Middle frontal gyrus (tissue), 1 donor: ENCODE measurements at regions not wholly inside any gene's neighbourhood (a gene's known extent, or its start where the extent isn't known, plus 50 kb on each side); places are given as distances from the start of the nearest gene placed in this dataset.

Experiments used
- DNase-seq: peaks from one replicate; pipeline ENCODE4 v3.0.0-alpha.2; 2015; ENCODE audit warnings: low spot score; ENCODE audit errors: extremely low spot score

DNA sequence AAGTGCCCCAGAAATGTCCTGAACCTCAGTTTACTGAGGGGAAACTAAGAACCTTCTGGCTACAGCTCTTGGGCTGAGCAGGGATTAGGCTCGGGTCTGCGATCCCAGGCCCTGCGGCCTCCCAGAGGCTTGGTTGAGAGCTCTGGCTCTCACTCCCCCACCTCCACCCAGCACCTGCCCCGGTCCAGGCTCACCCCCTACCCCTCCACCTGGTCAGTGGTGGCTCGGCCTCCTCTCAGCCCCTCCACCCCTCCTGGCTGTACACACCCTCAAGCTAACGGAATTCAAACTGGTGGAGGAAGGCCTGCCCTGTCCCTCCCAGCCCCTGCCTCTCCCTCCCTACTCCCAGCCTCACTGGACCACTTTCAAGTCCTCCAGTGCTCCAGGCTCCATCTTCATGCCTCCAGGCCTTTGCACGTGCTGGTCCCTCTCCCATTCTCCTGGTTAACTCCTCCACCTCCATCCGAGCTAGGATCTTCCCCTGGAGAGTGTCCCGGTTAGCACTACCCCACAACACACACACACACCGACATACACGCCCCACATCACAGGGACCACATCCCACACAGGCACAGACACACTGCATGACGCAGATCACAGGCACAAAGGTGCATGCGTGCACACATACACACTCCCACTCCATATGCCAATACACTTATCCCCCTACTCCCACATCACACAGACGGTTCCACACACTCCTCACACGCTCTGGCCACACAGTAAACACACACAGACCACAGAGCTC, 130.9 kb downstream of the C9orf50 start:
- no peak for DNase-seq

DNA sequence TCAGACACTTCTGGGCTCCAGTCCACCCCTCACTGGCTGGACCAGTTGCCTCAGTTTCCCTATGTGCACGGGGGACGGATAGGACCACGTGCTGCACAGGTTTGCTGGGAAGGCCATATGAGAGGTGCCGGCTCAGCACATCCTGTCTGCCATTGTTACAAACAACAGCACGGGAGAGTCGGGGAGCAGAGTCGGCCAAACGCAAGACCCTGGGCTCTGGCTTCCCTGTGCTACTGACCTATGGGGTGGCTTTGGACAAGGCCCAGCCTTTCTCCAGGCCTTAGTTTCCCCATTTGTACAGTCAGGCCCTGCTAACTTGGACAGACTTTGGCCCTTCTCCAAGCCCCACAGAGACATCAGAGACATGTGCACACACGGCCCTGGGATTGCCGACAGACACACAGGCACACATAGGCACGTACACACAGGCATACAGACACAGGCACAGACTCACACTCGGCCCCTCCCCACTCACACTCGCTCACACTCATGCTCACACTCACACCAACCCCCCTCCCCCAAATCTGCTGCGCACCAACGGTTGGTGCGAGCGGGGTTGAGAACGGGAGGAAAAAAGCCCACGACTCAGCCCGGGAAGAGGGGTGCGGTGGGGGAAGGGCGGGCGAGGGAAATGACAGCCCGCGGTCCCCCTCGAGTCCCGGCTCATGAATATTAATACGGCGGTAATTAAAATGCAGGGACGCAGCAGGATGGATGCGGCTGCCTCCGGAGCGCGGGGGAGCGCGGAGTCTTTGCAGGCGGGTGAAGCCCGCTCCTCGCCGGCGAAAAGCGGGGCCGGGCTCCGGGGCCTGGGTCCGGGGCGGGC, 133.0 kb downstream of the C9orf50 start:
- DNase-seq: peak; percentile 29

DNA sequence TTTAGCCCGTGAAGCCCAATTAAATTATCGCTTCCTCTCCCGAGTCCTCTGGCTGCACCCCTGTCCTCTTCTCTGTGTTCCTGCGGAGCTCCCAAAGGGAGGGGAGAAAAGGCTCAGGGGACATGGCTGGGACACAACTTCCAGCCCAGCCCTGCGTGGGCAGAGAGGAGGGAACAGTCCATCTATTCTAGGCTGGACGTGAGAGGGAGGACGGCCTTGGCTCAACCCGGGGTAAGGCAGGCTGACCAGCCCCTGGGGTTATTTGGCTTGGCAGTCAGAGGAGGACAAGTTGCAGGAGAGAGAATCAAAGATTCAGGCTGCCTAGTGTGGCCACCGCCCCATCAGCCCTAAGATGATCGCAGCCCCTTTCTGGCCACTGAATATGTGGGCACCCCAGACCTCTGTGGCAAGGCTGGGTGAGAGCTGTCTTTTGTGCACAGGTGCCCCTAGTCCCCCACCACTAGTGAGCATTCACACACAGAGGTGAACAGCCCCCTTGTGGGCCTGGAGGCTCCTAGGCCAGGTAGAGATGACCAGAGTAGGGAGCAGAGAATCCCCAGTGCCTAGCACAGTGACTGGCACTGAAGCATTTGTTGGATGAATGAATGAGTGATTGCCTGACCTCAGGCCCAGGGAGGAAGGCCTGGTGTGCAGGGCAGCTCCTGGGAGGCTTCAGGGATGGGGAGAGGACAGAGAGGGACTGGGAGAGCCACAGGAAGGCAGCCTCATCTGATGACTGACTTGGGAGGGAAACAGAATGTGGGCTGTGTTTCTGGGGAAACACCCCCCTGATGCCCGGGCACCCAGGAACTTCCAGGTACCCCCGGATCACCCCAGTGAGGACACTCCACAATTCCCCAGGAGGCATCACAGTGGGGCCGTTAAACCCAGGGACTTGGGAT, 133.9 kb downstream of the C9orf50 start:
- no peak for DNase-seq

DNA sequence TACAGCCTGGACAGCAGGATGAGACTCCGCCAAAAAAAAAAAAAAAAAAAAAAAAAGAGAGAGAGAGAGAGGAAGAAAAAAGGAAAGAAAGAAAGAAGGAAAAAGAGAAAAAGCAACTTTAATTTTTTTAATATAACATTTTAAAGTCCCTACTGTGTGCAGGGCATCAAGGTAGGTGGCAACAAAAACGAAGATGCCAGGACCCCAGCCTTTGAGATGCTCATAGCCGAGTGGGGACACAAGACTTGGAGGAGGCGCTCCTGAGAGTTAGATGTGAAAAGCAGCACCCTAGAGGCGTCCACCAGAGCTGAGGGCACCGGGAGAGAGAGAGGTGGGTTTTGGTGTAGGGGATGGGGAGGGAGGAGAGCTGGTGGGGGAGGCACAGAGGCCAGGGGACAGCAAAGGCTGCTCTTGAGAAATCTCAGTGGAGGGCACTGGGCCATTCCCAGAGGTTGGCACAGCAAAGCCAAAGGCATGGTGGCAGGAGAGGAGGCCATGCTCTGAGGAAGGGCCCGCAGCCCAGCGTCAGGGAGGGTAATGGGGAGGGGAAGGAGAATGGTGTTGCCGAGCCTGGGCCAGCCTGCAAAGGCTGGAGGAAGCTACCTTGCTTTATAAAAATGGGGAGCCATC, 135.6 kb downstream of the C9orf50 start:
- no peak for DNase-seq

DNA sequence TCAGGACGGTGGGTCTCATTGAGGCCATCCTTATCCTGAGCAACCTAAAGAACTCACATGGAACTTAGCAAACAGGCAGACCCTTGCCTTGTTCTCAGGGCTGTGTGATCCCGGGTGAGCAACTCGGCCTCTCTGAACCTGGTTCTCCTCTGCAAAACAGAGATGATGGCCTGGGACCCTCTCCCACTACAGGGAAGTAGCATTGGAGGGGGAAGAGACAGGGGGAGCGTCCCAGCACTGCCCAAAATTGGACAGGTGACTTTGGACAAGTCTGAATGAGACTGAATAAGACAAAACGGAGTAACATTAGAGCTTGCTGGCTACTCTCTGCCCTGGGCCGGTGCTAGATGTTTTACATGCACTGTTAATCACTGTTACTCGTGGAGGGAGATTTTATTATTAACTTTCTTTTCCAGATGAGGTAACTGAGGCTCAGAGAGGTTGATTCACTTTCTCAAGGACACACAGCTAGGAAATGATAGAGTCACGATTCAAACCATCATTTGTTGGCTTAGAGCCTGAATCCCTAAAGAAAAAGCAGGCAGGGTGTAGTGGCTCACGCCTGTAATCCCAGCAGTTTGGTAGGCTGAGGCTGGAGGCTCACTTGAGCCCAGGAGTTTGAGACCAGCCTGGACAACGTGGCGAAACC, 136.4 kb downstream of the C9orf50 start:
- DNase-seq: no peak

DNA sequence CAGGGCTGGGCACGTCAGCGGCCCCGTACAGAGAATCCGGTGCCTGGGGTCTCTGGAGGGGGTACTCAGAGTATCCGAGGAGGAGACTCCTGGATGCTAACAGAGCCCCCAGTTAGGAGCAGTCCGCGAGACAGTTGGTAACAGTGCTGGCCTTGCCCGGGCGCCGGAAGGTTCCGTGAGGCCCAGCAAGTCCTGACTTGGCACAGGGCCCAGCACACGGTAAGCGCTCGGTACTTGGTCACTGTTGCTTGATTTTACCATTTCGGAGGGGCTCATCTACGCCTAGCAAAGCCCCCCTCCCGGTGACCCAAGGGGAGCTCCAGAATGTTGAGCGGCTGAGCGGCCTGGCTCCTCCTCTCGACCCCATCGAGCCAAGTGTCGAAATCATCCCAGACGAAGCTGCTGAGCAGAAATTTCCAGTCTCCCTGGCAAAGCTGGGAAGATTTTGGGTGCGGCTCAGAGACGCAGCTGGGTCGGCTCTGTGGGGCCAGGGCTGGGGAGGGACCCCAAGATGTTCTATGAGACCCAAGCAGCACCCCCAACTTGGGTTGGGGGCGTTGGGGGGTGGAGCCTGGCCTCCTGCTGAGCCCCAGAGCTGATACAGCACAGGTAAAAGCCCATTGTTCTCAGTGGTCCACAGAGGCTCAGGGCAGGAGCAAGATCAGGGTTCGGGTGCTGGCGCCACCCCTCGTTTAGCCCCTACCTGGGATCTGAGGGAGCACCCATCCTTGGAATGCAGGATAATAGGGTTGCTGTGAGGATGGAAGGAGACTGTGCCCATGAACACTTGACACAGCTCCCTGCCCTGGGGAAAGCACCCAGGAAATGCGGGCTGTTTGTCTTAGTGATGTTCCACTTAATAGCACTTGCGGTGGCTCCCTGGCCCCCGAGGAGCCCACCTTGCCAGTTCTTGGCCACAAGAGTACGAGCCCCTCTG, 137.2 kb downstream of the C9orf50 start:
- peak; percentile 8 for DNase-seq

DNA sequence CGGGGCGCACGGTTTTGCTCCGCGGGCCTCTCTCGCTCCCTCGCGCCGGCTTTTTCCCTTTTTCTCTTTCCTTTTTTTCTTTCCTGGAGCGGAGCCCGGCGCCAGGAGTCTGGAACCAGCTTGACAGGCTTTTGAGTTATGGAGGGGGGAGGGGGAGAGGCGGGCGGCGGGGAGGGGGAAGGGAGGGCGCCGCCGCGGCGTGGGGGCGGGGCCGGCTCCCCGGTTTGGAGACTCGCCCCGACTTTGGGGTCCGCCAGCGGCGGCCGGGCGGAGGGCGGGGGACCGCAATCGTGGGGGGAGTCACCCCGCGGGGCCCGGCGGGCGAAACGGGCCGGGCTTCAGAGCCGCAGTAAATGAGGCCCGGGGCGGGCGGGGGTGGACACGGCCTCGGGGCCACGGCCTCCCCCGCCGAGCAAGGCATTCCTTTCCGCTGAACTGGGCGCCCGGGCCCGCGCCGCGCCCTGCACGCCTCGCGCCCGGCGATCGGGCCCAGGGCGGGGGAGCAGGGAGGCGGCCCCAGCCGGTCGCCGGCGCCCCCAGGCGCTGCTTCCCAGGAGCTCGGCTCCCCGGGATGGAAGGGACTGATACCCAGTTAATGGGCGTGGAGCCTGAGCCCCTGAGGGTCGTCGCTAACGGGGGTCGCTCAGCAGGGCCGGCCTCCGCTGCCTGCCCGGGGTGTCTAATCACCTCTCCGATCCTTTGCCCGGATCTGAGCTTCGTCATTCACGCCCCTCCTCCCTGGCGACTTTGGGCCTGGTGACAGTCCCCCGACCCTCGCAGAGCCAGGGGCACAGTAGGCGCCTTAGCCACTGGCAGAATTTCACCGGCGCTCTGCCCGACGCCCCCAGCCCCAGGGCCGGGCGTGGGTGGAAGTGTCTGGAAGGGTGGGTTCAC, 138.1 kb downstream of the C9orf50 start:
- DNase-seq: peak; percentile 44

DNA sequence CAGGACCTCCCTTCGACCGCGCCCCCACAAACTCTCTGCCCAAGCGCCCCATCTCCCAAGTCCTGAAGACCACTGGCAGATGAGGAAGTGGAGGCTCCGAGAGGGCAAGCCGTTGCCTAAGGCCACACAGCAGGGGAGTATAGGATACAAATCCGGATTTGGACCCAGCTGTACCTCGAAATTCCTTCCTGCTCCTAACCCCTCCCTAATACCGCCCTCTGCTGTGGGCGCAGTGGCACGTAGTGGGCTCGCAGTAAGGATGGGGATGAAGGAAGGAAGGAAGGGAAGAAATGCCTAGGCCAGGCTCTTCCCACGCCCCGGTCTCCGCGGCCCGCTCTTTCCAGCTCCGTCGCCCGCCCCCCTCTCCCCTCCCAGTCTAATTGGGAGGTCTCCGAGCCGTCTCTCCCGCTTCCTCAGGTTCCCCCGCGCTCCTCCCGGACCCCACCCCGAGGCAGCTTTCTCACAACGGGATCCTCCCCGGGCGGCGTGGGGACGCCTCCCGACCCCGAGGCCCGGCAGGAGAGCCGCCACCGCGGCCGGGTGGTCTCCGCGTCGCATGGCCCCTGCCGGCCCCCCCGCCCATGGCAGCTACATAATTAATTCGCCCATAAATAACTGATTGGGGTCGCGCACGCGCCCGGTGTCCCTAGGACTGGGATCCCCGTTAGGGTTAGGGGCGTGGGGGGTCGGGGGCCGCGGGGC, 138.9 kb downstream of the C9orf50 start:
- no peak for DNase-seq

DNA sequence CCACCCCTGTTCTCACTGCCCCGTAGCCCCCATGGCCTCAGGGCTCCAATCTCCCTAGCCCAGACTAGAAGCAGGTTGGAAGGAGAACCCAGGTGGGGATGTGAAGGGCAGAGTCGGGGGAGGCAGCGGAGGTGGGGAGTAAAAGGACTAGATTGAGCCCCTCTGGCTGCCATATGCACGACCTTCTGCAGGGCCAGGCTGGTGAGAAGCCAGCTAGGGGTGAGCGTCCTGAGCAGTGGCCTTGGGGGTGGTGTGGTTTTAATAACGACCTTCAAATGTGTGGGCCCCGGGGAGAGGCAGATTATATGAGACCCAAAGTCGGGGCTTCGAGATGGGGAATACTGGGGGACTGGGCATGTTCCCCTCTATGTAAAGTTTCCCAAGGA, 139.5 kb downstream of the C9orf50 start:
- DNase-seq: no peak

DNA sequence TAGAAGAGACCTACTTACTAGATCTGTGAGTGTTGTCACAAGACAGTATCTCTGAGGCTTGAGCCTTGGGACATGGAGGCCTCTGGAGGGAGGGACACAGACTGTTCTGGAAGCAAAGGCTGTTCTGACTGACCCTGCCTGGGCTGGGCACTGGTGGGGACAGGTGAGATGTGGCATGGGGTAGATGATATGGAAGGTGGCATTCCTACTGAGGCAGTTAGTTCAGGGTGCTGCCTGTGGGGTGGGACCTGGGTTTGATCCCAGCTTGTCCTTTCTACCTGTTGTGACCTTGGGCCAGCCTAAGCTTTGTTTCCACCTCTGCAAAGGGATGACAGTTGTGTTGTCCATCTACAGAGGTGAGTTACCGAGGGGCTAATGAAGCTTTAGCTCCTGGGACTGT, 140.2 kb downstream of the C9orf50 start:
- no peak for DNase-seq

DNA sequence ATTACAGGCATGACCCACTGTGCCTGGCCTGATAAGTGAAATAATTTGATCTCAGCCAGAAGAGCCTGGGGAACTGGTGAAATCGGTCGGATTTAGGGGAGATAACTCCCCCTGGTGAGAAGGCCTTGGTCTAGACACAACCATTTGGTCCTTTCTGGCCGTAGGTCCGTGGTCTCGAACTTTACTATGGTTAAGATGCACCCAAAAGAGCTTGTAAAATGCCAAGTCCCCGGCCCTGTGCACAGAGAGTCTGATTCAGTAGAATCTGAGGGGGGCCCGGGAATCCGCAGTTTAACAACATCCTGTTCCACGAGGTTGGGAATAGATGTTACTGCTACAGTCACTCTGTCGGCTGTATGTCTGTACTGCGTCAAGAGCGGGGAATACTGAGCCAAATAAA, 140.7 kb downstream of the C9orf50 start:
- DNase-seq: no peak

DNA sequence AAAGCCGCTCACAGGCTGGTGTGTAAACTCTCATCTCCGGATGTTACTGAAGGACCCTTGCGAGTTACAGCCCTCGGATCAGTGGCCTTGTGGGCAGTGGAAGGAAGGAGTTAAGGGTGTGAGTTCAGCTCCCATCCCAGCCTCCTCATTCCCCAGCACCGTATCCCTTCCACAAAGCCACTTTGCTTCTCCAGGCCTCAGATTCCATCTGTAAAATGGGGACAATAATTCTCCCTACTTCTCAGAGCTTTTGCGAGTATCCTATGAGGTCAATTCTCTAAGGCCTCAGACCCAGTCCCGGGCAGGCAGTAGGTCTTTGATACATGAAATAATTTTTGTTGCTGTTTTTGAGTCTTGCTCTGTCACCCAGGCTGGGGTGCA, 141.3 kb downstream of the C9orf50 start:
- DNase-seq: no peak

DNA sequence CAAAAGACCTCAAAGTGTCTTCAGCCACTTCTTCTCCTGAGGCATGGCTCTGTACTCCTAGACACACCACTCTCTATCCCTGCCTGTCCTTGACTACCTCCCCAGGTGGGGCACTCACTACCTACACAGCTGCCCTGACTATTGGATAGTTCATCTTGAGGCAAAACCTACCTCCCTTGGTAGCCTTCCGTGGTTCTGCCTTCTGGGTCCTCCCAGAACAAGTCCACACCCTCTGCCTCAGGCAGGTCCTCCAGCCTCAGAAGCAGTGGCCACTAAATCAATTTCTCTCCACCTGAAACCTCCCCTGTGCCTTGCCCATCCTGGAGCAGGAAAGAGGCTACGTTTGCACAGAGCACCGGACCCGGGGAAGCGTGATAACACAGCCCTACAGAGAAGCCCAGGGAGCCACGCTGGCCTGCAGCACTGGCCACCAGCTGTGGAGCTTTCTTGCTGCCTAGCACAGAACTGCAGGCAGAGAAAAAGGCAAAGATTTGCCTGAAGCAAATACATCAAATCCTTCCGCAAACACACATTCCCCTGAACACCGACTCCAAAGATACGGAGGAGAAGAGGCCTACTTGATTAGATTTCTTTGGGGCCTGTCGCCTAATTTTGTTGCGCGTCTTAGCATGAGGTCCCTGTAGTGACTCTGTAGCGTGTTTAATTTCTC, 141.8 kb downstream of the C9orf50 start:
- DNase-seq: no peak

DNA sequence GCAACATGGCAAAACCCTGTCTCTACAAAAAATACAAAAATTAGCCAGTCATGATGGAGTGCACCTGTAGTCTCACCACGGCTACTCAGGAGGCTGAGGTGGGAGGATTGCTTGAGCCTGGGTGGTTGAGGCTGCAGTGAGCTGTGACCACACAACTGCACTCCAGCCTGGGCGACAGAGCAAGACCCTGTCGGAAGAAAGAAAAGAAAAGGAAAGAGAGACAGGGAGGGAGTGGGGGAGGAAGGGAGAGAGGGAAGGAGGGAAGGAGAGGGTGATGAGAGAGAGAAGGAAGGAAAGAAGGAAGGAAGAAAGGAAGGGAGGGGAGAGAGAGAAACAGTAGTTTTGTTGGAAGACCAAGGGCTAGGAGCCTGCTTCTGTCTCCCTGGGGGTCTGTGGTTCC, 142.4 kb downstream of the C9orf50 start:
- no peak for DNase-seq

DNA sequence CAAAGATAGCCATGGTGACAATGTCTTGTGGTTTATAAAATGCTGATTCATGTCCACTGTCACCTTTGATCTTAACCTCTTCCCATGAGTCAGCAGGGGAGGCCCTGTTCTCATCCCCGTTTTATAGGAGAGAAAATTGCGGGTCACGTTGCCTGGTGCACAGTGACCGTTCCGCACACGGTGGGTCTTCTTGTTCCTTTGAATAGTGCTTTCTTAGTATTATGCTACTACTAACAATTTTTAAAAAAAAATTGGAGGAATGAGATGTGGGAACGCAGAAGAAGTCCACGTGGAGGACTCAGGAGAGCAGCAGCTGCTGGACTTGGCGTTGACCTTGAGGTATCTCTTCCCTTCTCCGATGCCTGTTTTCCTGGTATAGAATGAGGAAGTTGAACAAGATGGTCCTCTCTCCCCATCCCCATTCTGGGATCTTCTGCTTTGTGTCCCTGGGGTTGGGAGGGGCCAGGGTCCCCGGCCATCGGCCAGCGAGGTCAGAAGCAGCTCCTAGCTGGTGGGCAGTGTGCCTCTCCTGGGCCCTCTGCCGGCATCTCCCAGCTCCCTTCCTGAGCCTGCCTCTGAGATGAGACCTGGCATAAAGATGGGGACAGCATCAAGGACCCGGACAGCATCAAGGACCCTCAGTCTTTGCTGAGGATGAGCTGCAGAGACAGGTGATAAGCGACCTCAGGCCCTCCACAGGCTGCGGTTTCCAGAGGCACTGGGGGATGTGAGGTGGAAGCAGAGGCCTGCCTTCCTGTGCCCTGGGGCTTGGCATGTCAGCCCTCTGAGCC, 143.9 kb downstream of the C9orf50 start:
- no peak for DNase-seq

DNA sequence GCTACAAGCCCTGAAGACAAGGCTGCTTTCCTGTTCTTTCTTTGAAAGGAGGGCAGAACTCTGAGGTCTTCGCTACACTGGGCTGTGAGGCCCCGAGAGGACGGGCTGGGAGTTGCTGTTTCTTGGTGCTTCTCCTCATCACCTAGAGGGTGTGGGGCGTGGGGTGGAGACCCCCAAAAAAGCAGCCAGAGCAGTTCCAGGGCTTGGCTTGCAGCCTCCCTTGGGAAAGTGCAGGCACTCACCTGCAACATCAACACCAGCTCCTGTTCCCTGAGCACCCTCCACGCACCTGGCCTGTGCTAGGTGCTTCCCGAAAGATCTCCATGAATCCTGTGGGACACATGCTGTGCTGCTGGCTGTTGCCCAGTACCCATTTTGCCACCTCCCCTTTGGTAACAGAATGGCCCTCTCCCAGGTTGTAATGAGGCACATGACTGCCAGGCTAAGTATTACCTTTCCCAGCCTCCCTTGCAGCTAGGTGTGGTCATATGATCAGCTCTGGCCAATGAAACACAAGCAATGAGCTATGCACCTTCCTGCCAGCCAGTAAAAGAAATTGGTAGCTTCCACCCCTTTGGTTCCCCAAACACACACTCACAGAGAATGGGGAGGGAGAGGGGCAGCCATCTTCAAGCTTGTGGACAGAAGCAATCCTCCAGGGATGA, 146.0 kb downstream of the C9orf50 start:
- no peak for DNase-seq
